H9 (cell line): ENCODE measurements at regions not wholly inside any gene's neighbourhood (a gene's known extent, or its start where the extent isn't known, plus 50 kb on each side); places are given as distances from the start of the nearest gene placed in this dataset.

Source experiments
- DNase-seq: peaks from one replicate; pipeline ENCODE4 v3.0.0-alpha.2; 2017
- H2AFZ ChIP-seq: one replicate; pipeline ENCODE4 v1.6.1; 2013; ENCODE audit warnings: mild to moderate bottlenecking, low read length, control low read depth, moderate library complexity
- H2AK5ac ChIP-seq: 2 replicates; pipeline ENCODE4 v1.6.1; 2013; ENCODE audit warnings: low read length, control low read depth, mixed read lengths; ENCODE audit not compliant: insufficient read length
- H2BK120ac ChIP-seq: one replicate; pipeline ENCODE4 v1.6.1; 2013; ENCODE audit warnings: low read depth, mild to moderate bottlenecking, low read length, control low read depth, inconsistent platforms; ENCODE audit not compliant: poor library complexity, severe bottlenecking
- H2BK12ac ChIP-seq: 2 replicates; pipeline ENCODE4 v1.6.1; 2013; ENCODE audit warnings: low read length, control low read depth, mixed read lengths, low read depth; ENCODE audit not compliant: insufficient read length
- H2BK15ac ChIP-seq: 2 replicates; pipeline ENCODE4 v1.6.1; 2013; ENCODE audit warnings: low read depth, low read length, control low read depth
- H2BK20ac ChIP-seq: one replicate; pipeline ENCODE4 v1.6.1; 2013; ENCODE audit warnings: low read depth, mild to moderate bottlenecking, low read length, control low read depth, inconsistent platforms; ENCODE audit not compliant: poor library complexity, severe bottlenecking
- H2BK5ac ChIP-seq: 2 replicates; pipeline ENCODE4 v1.6.1; 2013; ENCODE audit warnings: low read length, control low read depth, mixed read lengths; ENCODE audit not compliant: insufficient read length
- H3K14ac ChIP-seq: 2 replicates; pipeline ENCODE4 v1.6.1; 2013; ENCODE audit warnings: low read length, control low read depth; ENCODE audit not compliant: insufficient read depth
- H3K18ac ChIP-seq: 2 replicates; pipeline ENCODE4 v1.6.1; 2013; ENCODE audit warnings: low read depth, mild to moderate bottlenecking, mixed read lengths, low read length, control low read depth; ENCODE audit not compliant: insufficient read length
- H3K23ac ChIP-seq: 2 replicates; pipeline ENCODE4 v1.6.1; 2013; ENCODE audit warnings: low read length, control low read depth, mixed read lengths, low read depth; ENCODE audit not compliant: insufficient read length
- H3K23me2 ChIP-seq: 2 replicates; pipeline ENCODE4 v1.6.1; 2013; ENCODE audit warnings: low read depth, mild to moderate bottlenecking, mixed read lengths, low read length, control low read depth; ENCODE audit not compliant: insufficient read length, poor library complexity, severe bottlenecking
- H3K27ac ChIP-seq: 2 replicates; pipeline ENCODE4 v1.5.1; 2013; ENCODE audit warnings: low read length, control low read depth, mixed read lengths, low read depth; ENCODE audit not compliant: insufficient read length
- H3K27me3 ChIP-seq: 2 replicates; pipeline ENCODE4 v1.6.1; 2013; ENCODE audit warnings: low read length, control low read depth, inconsistent platforms; ENCODE audit not compliant: insufficient read depth
- H3K4ac ChIP-seq: 2 replicates; pipeline ENCODE4 v1.6.1; 2013; ENCODE audit warnings: low read depth, mild to moderate bottlenecking, control low read depth, inconsistent platforms, low read length, moderate library complexity
- H3K4me1 ChIP-seq: 2 replicates; pipeline ENCODE4 v1.6.1; 2013; ENCODE audit warnings: low read length, control low read depth, inconsistent platforms; ENCODE audit not compliant: insufficient read depth
- H3K4me2 ChIP-seq: 2 replicates; pipeline ENCODE4 v1.6.1; 2013; ENCODE audit warnings: low read length, control low read depth, mixed read lengths; ENCODE audit not compliant: insufficient read length, insufficient read depth
- H3K56ac ChIP-seq: 2 replicates; pipeline ENCODE4 v1.6.1; 2013; ENCODE audit warnings: low read depth, mild to moderate bottlenecking, mixed read lengths, low read length, control low read depth; ENCODE audit not compliant: insufficient read length
- H3K79me1 ChIP-seq: 2 replicates; pipeline ENCODE4 v1.6.1; 2013; ENCODE audit warnings: low read depth, mild to moderate bottlenecking, moderate library complexity, low read length, control low read depth, inconsistent platforms; ENCODE audit not compliant: insufficient read depth, poor library complexity, severe bottlenecking
- H3K79me2 ChIP-seq: 2 replicates; pipeline ENCODE4 v1.6.1; 2013; ENCODE audit warnings: low read length, control low read depth, inconsistent platforms; ENCODE audit not compliant: insufficient read depth
- H3K9ac ChIP-seq: 2 replicates; pipeline ENCODE4 v1.6.1; 2013; ENCODE audit warnings: low read length, control low read depth, mixed read lengths; ENCODE audit not compliant: insufficient read length; ENCODE audit errors: extremely low read depth
- H3K9me3 ChIP-seq: one replicate; pipeline ENCODE4 v1.6.1; 2013; ENCODE audit warnings: low read depth, low read length, inconsistent platforms; ENCODE audit not compliant: control insufficient read depth
- H3T11ph ChIP-seq: one replicate; pipeline ENCODE4 v1.6.1; 2013; ENCODE audit warnings: mild to moderate bottlenecking, low read length, control low read depth, inconsistent platforms
- H4K20me1 ChIP-seq: one replicate; pipeline ENCODE4 v1.6.1; 2013; ENCODE audit not compliant: control insufficient read depth, insufficient read length, insufficient read depth
- H4K5ac ChIP-seq: 2 replicates; pipeline ENCODE4 v1.6.1; 2013; ENCODE audit warnings: low read depth, mild to moderate bottlenecking, mixed read lengths, low read length, control low read depth; ENCODE audit not compliant: insufficient read length
- H4K8ac ChIP-seq: replicated peaks from 2 replicates; pipeline ENCODE4 v1.6.1; 2013; ENCODE audit warnings: low read length, control low read depth, mixed read lengths, low read depth; ENCODE audit not compliant: insufficient read length
- H4K91ac ChIP-seq: 2 replicates; pipeline ENCODE4 v1.6.1; 2013; ENCODE audit warnings: low read depth, mild to moderate bottlenecking, moderate library complexity, mixed read lengths, low read length, control low read depth; ENCODE audit not compliant: insufficient read length
- H3K27ac Mint-ChIP-seq, 3 experiments: 2 replicates in 2 of 3; 3 replicates in 1 of 3; pipeline ENCODE4 v1.8.0; 2020 to 2021; ENCODE audit warnings: mixed read lengths in 3 of 3, mild to moderate bottlenecking in 1 of 3, moderate library complexity in 1 of 3
- H3K27me3 Mint-ChIP-seq: 2 replicates; pipeline ENCODE4 v1.8.0; 2021; ENCODE audit warnings: low read depth, mild to moderate bottlenecking, moderate library complexity, mixed read lengths
- H3K36me3 Mint-ChIP-seq, 3 experiments: 2 replicates in 2 of 3; 3 replicates in 1 of 3; pipeline ENCODE4 v1.8.0; 2020 to 2021; ENCODE audit warnings: low read depth in 3 of 3, mixed read lengths in 3 of 3; ENCODE audit not compliant: insufficient read depth in 1 of 3
- H3K4me1 Mint-ChIP-seq, 2 experiments: 2 replicates each; pipeline ENCODE4 v1.8.0; 2020; ENCODE audit warnings: mixed read lengths in 2 of 2
- H3K4me3 Mint-ChIP-seq, 2 experiments: 2 replicates in 1 of 2; 3 replicates in 1 of 2; pipeline ENCODE4 v1.8.0; 2020 to 2021; ENCODE audit warnings: mild to moderate bottlenecking in 2 of 2, mixed read lengths in 2 of 2, moderate library complexity in 1 of 2
- H3K9me3 Mint-ChIP-seq, 2 experiments: 2 replicates in 1 of 2; 3 replicates in 1 of 2; pipeline ENCODE4 v1.8.0; 2020; ENCODE audit warnings: mild to moderate bottlenecking in 2 of 2, mixed read lengths in 2 of 2, moderate library complexity in 1 of 2
- CTCF ChIP-seq: fragments of 200-600 bp; sonication (generic); conservative IDR thresholded peaks from 3 replicates; pipeline ENCODE4 v1.8.0; 2021; ENCODE audit warnings: antibody characterized with exemption, mild to moderate bottlenecking
- WGBS: extraction: QIAGEN DNeasy Blood & Tissue Kit; methylation state at CpG from one replicate; pipeline ENCODE4 v1.1.7; 2013; ENCODE audit warnings: missing lambda C conversion rate, low lambda C conversion rate, mixed read lengths; ENCODE audit not compliant: insufficient read length; ENCODE audit errors: extremely low coverage; 5-methylcytosine and 5-hydroxymethylcytosine counted together

GRCh38 chr4:119728185-119728584 lies 99.6 kb upstream of the PDE5A start:
- Histone ChIP-seq H3K9me3 (no peaks in the 10 kb centered on the region), H2BK120ac (no peak overlapping the region), H4K91ac (no peak overlapping the region), H2AFZ (no peak overlapping the region), H4K8ac (no peak overlapping the region), H2AK5ac (no peak overlapping the region), H3K18ac (no peak overlapping the region), H3T11ph (no peak overlapping the region), H3K4me2 (no peak overlapping the region), H4K20me1 (no peaks in the 10 kb centered on the region), H3K14ac (no peak overlapping the region), H4K5ac (no peak overlapping the region), H3K56ac (no peak overlapping the region), H3K4ac (no peak overlapping the region), H2BK20ac (no peak overlapping the region), H2BK15ac (no peak overlapping the region), H3K27me3 (no peaks in the 10 kb centered on the region), H3K27ac (no peak overlapping the region), H3K79me1 (no peaks in the 10 kb centered on the region), H3K9ac (no peak overlapping the region), H3K23ac (no peak overlapping the region), H2BK5ac (no peak overlapping the region), H3K23me2 (no peaks in the 10 kb centered on the region), H3K4me1 (peaks cover 4% of the 10 kb centered on the region; the same call in 1 of the 2 replicates), H2BK12ac (no peak overlapping the region), H3K79me2 (no peaks in the 10 kb centered on the region)
- TF ChIP-seq CTCF: no peak
- Mint-ChIP-seq H3K36me3 (no peaks in the 10 kb centered on the region; a peak in 3 of 7 replicates), H3K27ac (no peak overlapping the region), H3K4me3 (no peak overlapping the region), H3K4me1 (peaks cover 23 to 25% of the 10 kb centered on the region in 2 experiments), H3K9me3 (peaks cover 0 to 5% of the 10 kb centered on the region in 2 experiments; a peak in 2 of 5 replicates), H3K27me3 (no peaks in the 10 kb centered on the region)
- DNase-seq: no peak
- WGBS: no CpG with 5 or more reads among the region's 1 CpG
